ENCODE measurements at regions not wholly inside any gene's neighbourhood (a gene's known extent, or its start where the extent isn't known, plus 50 kb on each side); places are given as distances from the start of the nearest gene placed in this dataset.

DNA sequence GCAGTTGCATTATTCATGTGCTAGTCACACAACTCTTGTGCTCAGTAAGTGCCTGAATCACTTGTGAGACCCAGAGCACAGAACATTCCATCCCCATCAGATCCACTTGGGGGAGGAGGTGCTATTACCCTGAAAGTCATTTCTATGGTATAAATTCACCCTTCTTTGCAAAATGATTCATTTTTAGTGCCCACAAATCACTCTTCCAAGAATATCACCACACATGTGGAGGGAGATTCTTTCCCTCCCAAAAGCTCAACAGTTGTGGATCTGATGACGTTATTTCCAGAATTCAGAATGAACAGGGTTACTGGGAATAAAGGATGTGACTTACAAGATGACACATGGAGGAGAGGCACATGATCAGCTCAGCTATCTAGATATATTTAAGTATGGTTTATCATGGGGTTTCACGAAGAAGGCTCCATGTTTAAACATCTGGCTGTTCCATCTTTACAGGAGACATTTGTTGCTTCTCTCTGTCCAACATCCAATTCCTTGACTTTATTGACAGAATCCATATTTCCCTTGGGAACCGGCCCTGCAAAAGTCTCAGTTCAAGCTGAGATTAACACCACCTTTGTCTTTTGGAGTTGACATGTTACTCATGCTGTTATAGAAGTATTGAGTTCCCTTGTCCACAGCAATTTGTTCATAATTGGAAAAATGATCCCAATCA lies 214.2 kb upstream of the PROK2 start:
- ATAC-seq (ENCODE audit: low read depth), result peak; percentile 66
- ChIA-PET POLR2A (ENCODE audit: unreplicated experiment) (interaction anchor here (0.8 kb wide), 1 partner anchor 140 kb away, joined by 3 read pairs; no protein-coding TSS in a partner anchor), CTCF (no interaction called here)
- Histone ChIP-seq H3K79me1 (ENCODE audit: low read depth in 1 of 2, low read length in 2 of 2) (no peaks in the 10 kb centered on the region), H3K9me1 (ENCODE audit: insufficient read depth, low read length) (peaks cover 4% of the 10 kb centered on the region), H3K9ac (ENCODE audit: low read depth, low read length) (no peak overlapping the region), H3K4ac (ENCODE audit: low read depth, low read length) (no peak overlapping the region), H3K27me3 (ENCODE audit: control insufficient read depth, insufficient read depth, low read length) (no peaks in the 10 kb centered on the region), H3K27ac (ENCODE audit: insufficient read depth, low read length) (no peak overlapping the region), H3K56ac (ENCODE audit: extremely low read depth, insufficient read depth, low read length) (no peak overlapping the region), H3K18ac (ENCODE audit: low read depth, low read length) (peak overlapping the region; percentile 31; the same call in 1 of the 2 replicates), H3K4me1 (ENCODE audit: control insufficient read depth, insufficient read depth, low read length) (no peaks in the 10 kb centered on the region), H2BK20ac (ENCODE audit: low read depth, low read length) (no peak overlapping the region), H2AFZ (replicated peaks; ENCODE audit: low read length, poor library complexity) (no peak overlapping the region), H3K14ac (replicated peaks; ENCODE audit: low read depth, low read length) (0 out of 2 replicates have a peak overlapping the region, but pooled peaks have one; percentile 50), H2BK120ac (ENCODE audit: low read depth, low read length) (peak overlapping the region; percentile 67), H3K4me2 (ENCODE audit: low read depth, low read length) (no peak overlapping the region), H4K20me1 (ENCODE audit: insufficient read depth, low read length) (no peaks in the 10 kb centered on the region), H2AK9ac (replicated peaks; ENCODE audit: low read depth, low read length, poor library complexity) (no peak overlapping the region), H2BK5ac (ENCODE audit: low read depth, low read length, poor library complexity, severe bottlenecking) (peak overlapping the region; percentile 67), H4K91ac (ENCODE audit: insufficient read depth, low read depth, low read length) (no peak overlapping the region), H3K4me3 (ENCODE audit: insufficient read depth, low read depth, low read length) (no peak overlapping the region), H3K36me3 (ENCODE audit: control insufficient read depth, insufficient read depth, low read length) (no peaks in the 10 kb centered on the region), H4K8ac (ENCODE audit: low read depth in 2 of 2, low read length in 2 of 2) (no peak overlapping the region), H4K5ac (ENCODE audit: low read depth, low read length) (no peak overlapping the region), H3K23ac (ENCODE audit: low read depth, low read length) (no peak overlapping the region), H2BK15ac (ENCODE audit: low read depth, low read length) (peak overlapping the region; percentile 62; the same call in 1 of the 3 replicates), H2AK5ac (ENCODE audit: low read depth, low read length) (no peak overlapping the region), H3K9me3 (ENCODE audit: control insufficient read depth, insufficient read depth, low read length) (no peaks in the 10 kb centered on the region)
- TF ChIP-seq FOS (IDR thresholded peaks at IDR 0.05; ENCODE audit: low read depth, low read length), result no peak
- no peak for TF ChIP-seq MXI1 (IDR thresholded peaks at IDR 0.05; ENCODE audit: borderline replicate concordance, low read depth, low read length)
- no peak for TF ChIP-seq POLR2A (IDR thresholded peaks at IDR 0.05; ENCODE audit: low read depth, low read length)
- TF ChIP-seq SMC3 (IDR thresholded peaks at IDR 0.05; ENCODE audit: low read depth, low read length), result no peak
- TF ChIP-seq, protein P1, sequence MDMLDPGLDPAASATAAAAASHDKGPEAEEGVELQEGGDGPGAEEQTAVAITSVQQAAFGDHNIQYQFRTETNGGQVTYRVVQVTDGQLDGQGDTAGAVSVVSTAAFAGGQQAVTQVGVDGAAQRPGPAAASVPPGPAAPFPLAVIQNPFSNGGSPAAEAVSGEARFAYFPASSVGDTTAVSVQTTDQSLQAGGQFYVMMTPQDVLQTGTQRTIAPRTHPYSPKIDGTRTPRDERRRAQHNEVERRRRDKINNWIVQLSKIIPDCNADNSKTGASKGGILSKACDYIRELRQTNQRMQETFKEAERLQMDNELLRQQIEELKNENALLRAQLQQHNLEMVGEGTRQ (IDR thresholded peaks at IDR 0.05; ENCODE audit: low read depth, low read length), result peak; percentile 27; the same call in 1 of the 2 replicates
- no peak for TF ChIP-seq RFX5 (IDR thresholded peaks at IDR 0.05; ENCODE audit: low read depth, low read length)
- intact Hi-C loops (cut with micrococcal nuclease), result no loop called here
- dilution Hi-C loops (cut with HindIII; ENCODE audit: low sequenced_read_pairs, unreplicated experiment), result no loop called here
- peak; percentile 89 for DNase-seq
- WGBS, 2 experiments (ENCODE audit: extremely low coverage in 2 of 2, insufficient read length in 1 of 2), result no CpG with 5 or more reads among the region's 3 CpGs
- no TSS peak for BruUV-seq (replicated peaks)
- in situ Hi-C loops (cut with MboI; ENCODE audit: low sequenced_read_pairs), result no loop called here

All from IMR-90 (cell line).